Neural cell (in vitro differentiated cells): ENCODE measurements at regions not wholly inside any gene's neighbourhood (a gene's known extent, or its start where the extent isn't known, plus 50 kb on each side); places are given as distances from the start of the nearest gene placed in this dataset.

Experiments
- EP300 ChIP-seq: fragments of 450-650 bp; conservative IDR thresholded peaks from 2 replicates; pipeline ENCODE4 v1.6.1; 2014; ENCODE audit warnings: antibody characterized with exemption, mild to moderate bottlenecking, moderate library complexity; ENCODE audit not compliant: poor library complexity, severe bottlenecking
- POLR2AphosphoS5 ChIP-seq: IDR thresholded peaks from 2 replicates; pipeline ENCODE4 v1.6.1; 2012
- RAD21 ChIP-seq: fragments of 450-650 bp; conservative IDR thresholded peaks from 2 replicates; pipeline ENCODE4 v1.6.1; 2014; ENCODE audit warnings: antibody characterized with exemption, mild to moderate bottlenecking, moderate library complexity
- REST ChIP-seq: IDR thresholded peaks from 2 replicates; pipeline ENCODE4 v1.6.1; 2012; ENCODE audit warnings: borderline replicate concordance
- TAF1 ChIP-seq: IDR thresholded peaks from 2 replicates; pipeline ENCODE4 v1.6.1; 2012; ENCODE audit warnings: low read depth
- TF ChIP-seq, protein P1 (sequence below): fragments of 450-650 bp; IDR thresholded peaks from 2 replicates; pipeline ENCODE4 v1.5.1; 2014; ENCODE audit warnings: antibody characterized with exemption, mild to moderate bottlenecking, moderate library complexity; ENCODE audit not compliant: poor library complexity, severe bottlenecking

GRCh38 chr21:28833182-28833581 lies 159.5 kb downstream of the LTN1 start:
- no peak for TF ChIP-seq EP300
- TF ChIP-seq, protein P1, sequence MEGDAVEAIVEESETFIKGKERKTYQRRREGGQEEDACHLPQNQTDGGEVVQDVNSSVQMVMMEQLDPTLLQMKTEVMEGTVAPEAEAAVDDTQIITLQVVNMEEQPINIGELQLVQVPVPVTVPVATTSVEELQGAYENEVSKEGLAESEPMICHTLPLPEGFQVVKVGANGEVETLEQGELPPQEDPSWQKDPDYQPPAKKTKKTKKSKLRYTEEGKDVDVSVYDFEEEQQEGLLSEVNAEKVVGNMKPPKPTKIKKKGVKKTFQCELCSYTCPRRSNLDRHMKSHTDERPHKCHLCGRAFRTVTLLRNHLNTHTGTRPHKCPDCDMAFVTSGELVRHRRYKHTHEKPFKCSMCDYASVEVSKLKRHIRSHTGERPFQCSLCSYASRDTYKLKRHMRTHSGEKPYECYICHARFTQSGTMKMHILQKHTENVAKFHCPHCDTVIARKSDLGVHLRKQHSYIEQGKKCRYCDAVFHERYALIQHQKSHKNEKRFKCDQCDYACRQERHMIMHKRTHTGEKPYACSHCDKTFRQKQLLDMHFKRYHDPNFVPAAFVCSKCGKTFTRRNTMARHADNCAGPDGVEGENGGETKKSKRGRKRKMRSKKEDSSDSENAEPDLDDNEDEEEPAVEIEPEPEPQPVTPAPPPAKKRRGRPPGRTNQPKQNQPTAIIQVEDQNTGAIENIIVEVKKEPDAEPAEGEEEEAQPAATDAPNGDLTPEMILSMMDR = no peak
- no peak for TF ChIP-seq POLR2AphosphoS5
- no peak for TF ChIP-seq TAF1
- no peak for TF ChIP-seq RAD21
- TF ChIP-seq REST = no peak
